ENCODE measurements at regions not wholly inside any gene's neighbourhood (a gene's known extent, or its start where the extent isn't known, plus 50 kb on each side); places are given as distances from the start of the nearest gene placed in this dataset.

DNA sequence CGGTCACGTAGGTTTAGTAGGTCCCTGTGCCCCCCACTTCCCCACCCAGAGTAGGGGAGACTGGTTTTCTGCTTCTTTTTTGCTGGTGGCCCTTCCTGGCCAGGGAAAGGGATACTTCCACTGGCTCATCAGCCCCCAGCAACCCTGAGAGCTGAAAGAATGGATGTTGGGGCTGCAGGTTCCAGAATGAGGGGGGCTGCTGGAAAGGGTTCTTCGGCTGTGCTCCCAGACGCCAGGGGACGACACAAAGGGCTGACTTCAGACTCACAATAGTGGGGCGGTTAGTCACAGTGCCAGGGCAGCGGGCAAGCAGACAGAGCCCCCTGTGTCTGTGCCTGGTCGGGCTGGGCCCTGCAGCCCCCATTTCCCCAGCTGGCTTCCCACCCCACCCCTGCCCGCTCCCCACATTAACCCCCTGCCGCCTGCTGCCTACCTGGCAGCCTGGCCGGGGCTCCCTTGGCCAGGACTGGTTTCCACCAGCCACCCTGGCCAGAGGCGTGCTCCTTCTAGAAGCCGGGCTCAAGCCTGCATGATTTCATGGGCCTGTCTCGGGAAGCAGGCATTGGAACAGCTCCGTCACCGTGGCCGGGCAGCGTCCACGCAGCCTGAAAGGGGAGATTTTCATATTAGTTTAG, 79.1 kb upstream of the WNT7B start:
- Histone ChIP-seq H4K20me1 (ENCODE audit: insufficient read depth, low read length) (no peaks in the 10 kb centered on the region), H3K79me2 (ENCODE audit: insufficient read depth, low read length) (peaks cover 25% of the 10 kb centered on the region), H3K36me3 (ENCODE audit: insufficient read depth, low read length) (0 out of 2 replicates have a peak, but pooled peaks cover 5% of the 10 kb centered on the region), H3K4me2 (ENCODE audit: low read length) (peak overlapping the region; percentile 96), H3K9ac (ENCODE audit: low read length) (peak overlapping the region; percentile 96), H3K9me3 (ENCODE audit: low read length) (no peaks in the 10 kb centered on the region), H3K27ac (ENCODE audit: low read depth, low read length, poor library complexity, severe bottlenecking) (peak overlapping the region; percentile 98), H3F3A (ENCODE audit: insufficient read depth, low read length) (no peaks in the 10 kb centered on the region), H3K4me1 (ENCODE audit: insufficient read depth, low read length, severe bottlenecking) (peaks cover 59% of the 10 kb centered on the region), H3K4me3 (ENCODE audit: low read depth, low read length, poor library complexity, severe bottlenecking) (peak overlapping the region; percentile 81), H2AFZ (ENCODE audit: low read length) (no peak overlapping the region), H3K9me2 (ENCODE audit: low read depth, low read length) (no peaks in the 10 kb centered on the region), H3K27me3 (ENCODE audit: insufficient read depth, low read length) (no peaks in the 10 kb centered on the region)
- no peak for TF ChIP-seq EZH2 (IDR thresholded peaks at IDR 0.05; ENCODE audit: borderline replicate concordance, low read length)
- TF ChIP-seq, protein P1, sequence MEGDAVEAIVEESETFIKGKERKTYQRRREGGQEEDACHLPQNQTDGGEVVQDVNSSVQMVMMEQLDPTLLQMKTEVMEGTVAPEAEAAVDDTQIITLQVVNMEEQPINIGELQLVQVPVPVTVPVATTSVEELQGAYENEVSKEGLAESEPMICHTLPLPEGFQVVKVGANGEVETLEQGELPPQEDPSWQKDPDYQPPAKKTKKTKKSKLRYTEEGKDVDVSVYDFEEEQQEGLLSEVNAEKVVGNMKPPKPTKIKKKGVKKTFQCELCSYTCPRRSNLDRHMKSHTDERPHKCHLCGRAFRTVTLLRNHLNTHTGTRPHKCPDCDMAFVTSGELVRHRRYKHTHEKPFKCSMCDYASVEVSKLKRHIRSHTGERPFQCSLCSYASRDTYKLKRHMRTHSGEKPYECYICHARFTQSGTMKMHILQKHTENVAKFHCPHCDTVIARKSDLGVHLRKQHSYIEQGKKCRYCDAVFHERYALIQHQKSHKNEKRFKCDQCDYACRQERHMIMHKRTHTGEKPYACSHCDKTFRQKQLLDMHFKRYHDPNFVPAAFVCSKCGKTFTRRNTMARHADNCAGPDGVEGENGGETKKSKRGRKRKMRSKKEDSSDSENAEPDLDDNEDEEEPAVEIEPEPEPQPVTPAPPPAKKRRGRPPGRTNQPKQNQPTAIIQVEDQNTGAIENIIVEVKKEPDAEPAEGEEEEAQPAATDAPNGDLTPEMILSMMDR (IDR thresholded peaks at IDR 0.05; ENCODE audit: low read length) = no peak

DNA sequence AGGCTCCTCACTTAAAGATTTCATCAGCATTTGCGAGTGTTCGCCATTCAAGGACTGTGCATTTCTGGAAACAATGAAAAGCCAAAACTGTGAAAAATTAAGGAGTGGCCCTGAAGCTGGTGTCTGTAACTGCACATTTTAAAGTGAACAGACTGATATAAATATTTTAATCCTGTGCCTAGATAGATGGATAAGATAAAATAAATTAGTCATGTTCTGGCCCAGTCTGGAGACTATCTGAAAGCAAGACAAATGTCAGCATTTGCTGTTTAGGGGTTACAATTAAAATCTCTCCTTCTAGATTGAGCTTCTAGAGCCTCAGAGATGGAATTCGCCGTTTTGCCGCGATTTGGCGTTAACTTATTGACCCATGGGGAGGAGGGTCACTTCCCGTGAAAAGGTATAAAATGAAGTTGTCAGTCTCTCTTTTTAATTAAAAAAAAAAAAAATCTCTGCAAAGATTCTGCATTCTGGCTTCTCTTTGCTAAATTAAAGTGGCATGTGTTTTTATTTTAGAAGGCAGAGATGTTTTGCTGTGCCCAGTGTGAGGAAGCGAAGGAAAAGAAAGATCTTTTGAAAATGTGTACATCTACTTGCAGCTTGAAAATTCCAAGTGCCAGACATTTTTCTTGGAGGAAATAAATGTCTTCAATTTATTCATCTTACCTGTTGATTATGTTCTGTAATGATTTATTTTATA, 79.7 kb upstream of the WNT7B start:
- Histone ChIP-seq H3F3A (ENCODE audit: insufficient read depth, low read length) (no peaks in the 10 kb centered on the region), H3K79me2 (ENCODE audit: insufficient read depth, low read length) (peaks cover 25% of the 10 kb centered on the region), H3K27me3 (ENCODE audit: insufficient read depth, low read length) (no peaks in the 10 kb centered on the region)

DNA sequence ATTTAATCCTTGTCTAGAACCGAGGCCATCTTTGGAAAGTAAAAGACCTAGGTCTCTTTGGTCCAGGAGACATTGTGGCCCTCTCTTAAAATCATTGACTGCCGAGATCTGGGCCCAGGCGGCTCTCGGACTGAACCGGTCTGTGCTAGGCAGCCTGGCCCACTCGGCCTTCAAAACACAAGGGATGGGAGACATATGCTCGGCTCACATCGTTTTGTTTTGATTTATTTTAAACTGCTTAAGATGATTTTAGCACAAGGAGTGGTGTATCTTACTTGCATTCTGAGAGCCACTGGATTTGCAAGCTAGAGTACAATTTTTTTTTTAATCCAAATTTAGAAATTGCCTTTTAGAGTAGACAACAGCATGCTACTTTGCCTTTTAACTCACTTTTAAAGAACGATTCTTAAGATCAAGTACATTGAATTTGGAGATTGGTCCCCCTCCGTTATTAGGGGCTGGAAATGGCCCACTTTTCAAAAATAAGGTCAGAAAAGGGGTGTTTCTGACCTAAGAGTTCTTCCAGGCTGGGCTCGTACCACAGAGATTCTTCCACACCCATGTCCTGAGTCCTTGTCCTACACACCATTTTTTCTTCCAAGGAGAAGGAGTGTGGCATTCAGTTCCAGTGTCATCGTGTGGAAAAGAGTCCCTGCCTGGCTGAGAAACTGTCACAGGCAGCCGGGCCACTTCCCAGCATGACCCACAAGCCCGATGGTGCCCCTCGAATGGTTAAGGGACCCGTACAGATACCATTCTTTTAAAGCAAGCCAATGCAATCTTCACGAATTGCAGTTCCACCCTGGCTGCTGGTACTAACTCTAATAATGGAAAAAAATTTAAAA, 80.5 kb upstream of the WNT7B start:
- H3K27ac ChIP-seq (ENCODE audit: low read depth, low read length, poor library complexity, severe bottlenecking) = peak overlapping the region; percentile 98
- TF ChIP-seq, protein P1 (IDR thresholded peaks at IDR 0.05; ENCODE audit: low read length) = no peak
- TF ChIP-seq EZH2 (IDR thresholded peaks at IDR 0.05; ENCODE audit: borderline replicate concordance, low read length) = no peak

More for the DNA sequence above, 79.7 kb upstream of the WNT7B start:
- Histone ChIP-seq H3K4me2 (ENCODE audit: low read length) (peak overlapping the region; percentile 96), H3K9me3 (ENCODE audit: low read length) (no peaks in the 10 kb centered on the region), H3K4me1 (ENCODE audit: insufficient read depth, low read length, severe bottlenecking) (peaks cover 59% of the 10 kb centered on the region), H3K36me3 (ENCODE audit: insufficient read depth, low read length) (0 out of 2 replicates have a peak, but pooled peaks cover 5% of the 10 kb centered on the region), H3K9me2 (ENCODE audit: low read depth, low read length) (no peaks in the 10 kb centered on the region), H3K9ac (ENCODE audit: low read length) (peak overlapping the region; percentile 96), H2AFZ (ENCODE audit: low read length) (no peak overlapping the region), H3K27ac (ENCODE audit: low read depth, low read length, poor library complexity, severe bottlenecking) (peak overlapping the region; percentile 98), H3K4me3 (ENCODE audit: low read depth, low read length, poor library complexity, severe bottlenecking) (peak overlapping the region; percentile 81), H4K20me1 (ENCODE audit: insufficient read depth, low read length) (no peaks in the 10 kb centered on the region)
- TF ChIP-seq EZH2 (IDR thresholded peaks at IDR 0.05; ENCODE audit: borderline replicate concordance, low read length) = no peak
- TF ChIP-seq, protein P1 (IDR thresholded peaks at IDR 0.05; ENCODE audit: low read length) = no peak

More for the DNA sequence above, 80.5 kb upstream of the WNT7B start:
- H4K20me1 ChIP-seq (ENCODE audit: insufficient read depth, low read length) = no peaks in the 10 kb centered on the region
- H3K9ac ChIP-seq (ENCODE audit: low read length) = peak overlapping the region; percentile 96
- no peaks in the 10 kb centered on the region for H3F3A ChIP-seq (ENCODE audit: insufficient read depth, low read length)
- no peaks in the 10 kb centered on the region for H3K9me2 ChIP-seq (ENCODE audit: low read depth, low read length)
- peak overlapping the region; percentile 81 for H3K4me3 ChIP-seq (ENCODE audit: low read depth, low read length, poor library complexity, severe bottlenecking)
- H3K4me2 ChIP-seq (ENCODE audit: low read length) = peak overlapping the region; percentile 96
- peaks cover 57% of the 10 kb centered on the region for H3K4me1 ChIP-seq (ENCODE audit: insufficient read depth, low read length, severe bottlenecking)
- H3K36me3 ChIP-seq (ENCODE audit: insufficient read depth, low read length) = 0 out of 2 replicates have a peak, but pooled peaks cover 5% of the 10 kb centered on the region
- H3K9me3 ChIP-seq (ENCODE audit: low read length) = no peaks in the 10 kb centered on the region
- no peak overlapping the region for H2AFZ ChIP-seq (ENCODE audit: low read length)
- peaks cover 25% of the 10 kb centered on the region for H3K79me2 ChIP-seq (ENCODE audit: insufficient read depth, low read length)
- H3K27me3 ChIP-seq (ENCODE audit: insufficient read depth, low read length) = no peaks in the 10 kb centered on the region

Data from OCI-LY1 (cell line).